ENCODE measurements at regions not wholly inside any gene's neighbourhood (a gene's known extent, or its start where the extent isn't known, plus 50 kb on each side); places are given as distances from the start of the nearest gene placed in this dataset.
A peak's percentile ranks its signal among the peaks of the same experiment; 100 is the strongest.

DNA sequence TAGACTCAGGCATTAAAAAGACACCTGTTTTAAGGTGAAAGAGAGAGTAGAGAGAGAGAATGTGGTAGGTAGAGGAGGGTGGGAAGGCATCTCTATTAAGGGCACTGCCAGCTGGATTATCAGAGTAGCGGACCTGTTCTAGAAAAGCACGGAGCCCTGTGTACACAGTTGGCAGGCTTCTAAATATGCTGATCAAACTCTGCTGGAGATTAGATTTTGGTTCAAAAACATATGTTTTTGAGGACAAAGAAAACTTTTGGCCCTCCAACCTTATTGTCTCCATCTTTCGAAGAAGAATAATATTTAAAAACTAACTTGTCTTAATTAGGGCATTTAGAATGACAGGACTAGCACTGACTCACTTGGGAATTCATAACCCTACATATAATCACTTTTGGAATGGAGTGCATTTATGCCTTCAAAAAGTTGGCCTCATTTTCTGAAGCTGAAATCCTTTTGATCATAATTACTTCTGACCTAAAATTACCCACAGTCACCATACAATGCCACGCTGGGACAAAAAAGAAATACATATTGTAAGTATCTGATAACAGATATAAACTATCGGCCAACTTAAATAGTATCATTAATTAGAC, 254.6 kb downstream of the MEIS1 start:
- Histone ChIP-seq H3K4me3 (ENCODE audit: low read length in 2 of 2) (peak overlapping the region in 1 of 2 donors; percentile 31), H3K27me3 (ENCODE audit: control insufficient read depth in 1 of 2, insufficient read depth in 2 of 2, low read length in 2 of 2) (no peaks in the 10 kb centered on the region), H3K36me3 (ENCODE audit: control insufficient read depth in 2 of 2, insufficient read depth in 2 of 2, low read length in 2 of 2) (no peaks in the 10 kb centered on the region), H3K27ac (ENCODE audit: low read length) (peak overlapping the region; percentile 68), H3K9me3 (ENCODE audit: control insufficient read depth in 2 of 2, low read length in 2 of 2) (no peaks in the 10 kb centered on the region), H3K9ac (ENCODE audit: low read length in 2 of 2) (no peak overlapping the region), H3K4me1 (ENCODE audit: control insufficient read depth, insufficient read depth, low read length) (peaks cover 7% of the 10 kb centered on the region)

DNA sequence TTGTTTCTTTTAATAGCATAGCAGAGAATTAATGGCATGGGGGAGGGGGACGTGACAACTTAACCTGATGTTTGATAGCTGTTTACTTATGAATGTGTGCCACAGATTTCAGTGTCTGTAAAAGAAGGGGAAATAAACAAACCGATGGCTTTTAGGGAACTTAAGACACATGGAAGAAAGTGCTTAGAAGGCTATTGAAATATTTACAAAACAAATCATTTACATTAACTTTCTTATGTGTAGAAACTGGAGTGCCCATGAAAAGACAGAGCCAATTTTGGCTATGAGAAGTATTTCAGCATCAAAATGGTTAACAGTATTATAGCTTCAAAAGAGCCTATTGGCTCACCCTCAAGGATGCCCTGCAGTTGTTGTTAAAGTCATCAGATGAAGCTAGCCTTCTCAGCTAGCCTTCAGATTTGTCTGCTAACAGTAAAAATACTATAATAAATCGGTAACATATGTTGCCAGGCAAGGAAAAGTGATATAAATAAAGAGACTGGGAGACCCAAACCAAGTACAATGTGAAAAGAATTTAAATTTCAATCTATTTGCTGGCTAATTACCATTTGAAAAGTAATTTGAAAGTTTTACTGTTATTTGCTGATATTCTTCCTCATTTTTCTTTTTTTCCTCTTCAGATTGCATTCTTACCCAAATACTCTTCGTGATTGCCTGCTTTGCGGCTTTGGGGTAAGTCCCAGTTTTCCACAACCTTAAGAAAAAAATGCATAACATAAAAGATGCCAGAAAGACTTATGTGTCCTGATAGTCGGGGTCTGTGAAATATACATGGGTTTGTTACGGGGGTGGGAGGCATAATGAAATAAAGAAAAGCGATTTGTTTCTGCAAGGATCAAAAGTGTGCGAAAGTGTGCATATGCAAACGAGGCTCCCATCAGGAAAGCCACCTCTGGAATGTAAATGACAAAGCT, 256.4 kb downstream of the MEIS1 start:
- H3K9me3 ChIP-seq (ENCODE audit: control insufficient read depth in 2 of 2, low read length in 2 of 2), result no peaks in the 10 kb centered on the region
- peak overlapping the region; percentile 75 to 79 for H3K4me3 ChIP-seq (ENCODE audit: low read length in 2 of 2)
- peaks cover 17% of the 10 kb centered on the region for H3K4me1 ChIP-seq (ENCODE audit: control insufficient read depth, insufficient read depth, low read length)
- no peaks in the 10 kb centered on the region for H3K27me3 ChIP-seq (ENCODE audit: control insufficient read depth in 1 of 2, insufficient read depth in 2 of 2, low read length in 2 of 2)
- H3K9ac ChIP-seq (ENCODE audit: low read length in 2 of 2), result peak overlapping the region; percentile 52 to 84
- H3K27ac ChIP-seq (ENCODE audit: low read length), result peak overlapping the region; percentile 74
- no peaks in the 10 kb centered on the region for H3K36me3 ChIP-seq (ENCODE audit: control insufficient read depth in 2 of 2, insufficient read depth in 2 of 2, low read length in 2 of 2)

- H3K27ac ChIP-seq (ENCODE audit: low read length), result peak overlapping the region; percentile 69
- H3K9ac ChIP-seq (ENCODE audit: low read length in 2 of 2), result peak overlapping the region; percentile 52 to 84
- no peaks in the 10 kb centered on the region for H3K9me3 ChIP-seq (ENCODE audit: control insufficient read depth in 2 of 2, low read length in 2 of 2)
- no peaks in the 10 kb centered on the region for H3K36me3 ChIP-seq (ENCODE audit: control insufficient read depth in 2 of 2, insufficient read depth in 2 of 2, low read length in 2 of 2)
- no peaks in the 10 kb centered on the region for H3K27me3 ChIP-seq (ENCODE audit: control insufficient read depth in 1 of 2, insufficient read depth in 2 of 2, low read length in 2 of 2)
- peaks cover 20% of the 10 kb centered on the region for H3K4me1 ChIP-seq (ENCODE audit: control insufficient read depth, insufficient read depth, low read length)
- H3K4me3 ChIP-seq (ENCODE audit: low read length in 2 of 2), result peak overlapping the region; percentile 75 to 79
Observed at GRCh38 chr2:66692521-66693054, 257.7 kb downstream of the MEIS1 start.

GRCh38 chr2:66693076-66693965, 258.4 kb downstream of the MEIS1 start:
- peak overlapping the region; percentile 69 for H3K27ac ChIP-seq (ENCODE audit: low read length)

GRCh38 chr2:66694087-66694860, 259.3 kb downstream of the MEIS1 start:
- Histone ChIP-seq H3K27me3 (ENCODE audit: control insufficient read depth in 1 of 2, insufficient read depth in 2 of 2, low read length in 2 of 2) (no peaks in the 10 kb centered on the region), H3K4me3 (ENCODE audit: low read length in 2 of 2) (peak overlapping the region; percentile 75 to 79), H3K9me3 (ENCODE audit: control insufficient read depth in 2 of 2, low read length in 2 of 2) (no peaks in the 10 kb centered on the region), H3K4me1 (ENCODE audit: control insufficient read depth, insufficient read depth, low read length) (peaks cover 20% of the 10 kb centered on the region), H3K36me3 (ENCODE audit: control insufficient read depth in 2 of 2, insufficient read depth in 2 of 2, low read length in 2 of 2) (no peaks in the 10 kb centered on the region), H3K27ac (ENCODE audit: low read length) (peak overlapping the region; percentile 69), H3K9ac (ENCODE audit: low read length in 2 of 2) (peak overlapping the region in 1 of 2 donors; percentile 84)

More at GRCh38 chr2:66693076-66693965, 258.4 kb downstream of the MEIS1 start:
- Histone ChIP-seq H3K36me3 (ENCODE audit: control insufficient read depth in 2 of 2, insufficient read depth in 2 of 2, low read length in 2 of 2) (no peaks in the 10 kb centered on the region), H3K4me3 (ENCODE audit: low read length in 2 of 2) (peak overlapping the region; percentile 75 to 79), H3K27me3 (ENCODE audit: control insufficient read depth in 1 of 2, insufficient read depth in 2 of 2, low read length in 2 of 2) (no peaks in the 10 kb centered on the region), H3K4me1 (ENCODE audit: control insufficient read depth, insufficient read depth, low read length) (peaks cover 20% of the 10 kb centered on the region), H3K9ac (ENCODE audit: low read length in 2 of 2) (peak overlapping the region; percentile 51 to 84), H3K9me3 (ENCODE audit: control insufficient read depth in 2 of 2, low read length in 2 of 2) (no peaks in the 10 kb centered on the region)

DNA sequence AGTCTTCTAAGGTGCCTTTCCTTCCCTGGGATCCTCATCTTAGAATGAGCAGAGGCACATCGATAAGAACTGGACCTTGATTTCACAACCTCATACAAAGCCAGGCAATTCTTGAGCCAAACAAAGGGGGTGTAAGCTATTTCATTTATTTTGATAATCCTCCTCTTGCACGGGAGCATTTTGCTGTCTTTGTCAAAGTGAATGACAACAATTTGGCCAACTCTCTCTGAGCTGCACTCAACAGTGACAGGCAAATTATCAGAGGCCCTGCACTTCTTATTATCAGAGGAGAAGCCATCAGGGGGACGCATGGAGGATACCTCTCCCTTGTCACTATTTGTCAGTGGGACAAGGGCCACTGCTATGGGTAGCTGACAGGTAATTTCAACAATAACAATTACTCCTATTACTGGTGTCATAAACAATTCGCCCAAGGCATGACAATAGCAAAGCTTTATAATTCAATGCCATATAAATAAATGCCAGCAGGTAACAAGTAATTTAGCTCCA, 260.4 kb downstream of the MEIS1 start:
- H3K9me3 ChIP-seq (ENCODE audit: control insufficient read depth in 2 of 2, low read length in 2 of 2), result no peaks in the 10 kb centered on the region
- peaks cover 28% of the 10 kb centered on the region for H3K4me1 ChIP-seq (ENCODE audit: control insufficient read depth, insufficient read depth, low read length)
- H3K27me3 ChIP-seq (ENCODE audit: control insufficient read depth in 1 of 2, insufficient read depth in 2 of 2, low read length in 2 of 2), result no peaks in the 10 kb centered on the region
- no peaks in the 10 kb centered on the region for H3K36me3 ChIP-seq (ENCODE audit: control insufficient read depth in 2 of 2, insufficient read depth in 2 of 2, low read length in 2 of 2)
- H3K27ac ChIP-seq (ENCODE audit: low read length), result peak overlapping the region; percentile 69
- peak overlapping the region; percentile 7 for H3K9ac ChIP-seq (ENCODE audit: low read length in 2 of 2)
- H3K4me3 ChIP-seq (ENCODE audit: low read length in 2 of 2), result peak overlapping the region; percentile 34 to 54

DNA sequence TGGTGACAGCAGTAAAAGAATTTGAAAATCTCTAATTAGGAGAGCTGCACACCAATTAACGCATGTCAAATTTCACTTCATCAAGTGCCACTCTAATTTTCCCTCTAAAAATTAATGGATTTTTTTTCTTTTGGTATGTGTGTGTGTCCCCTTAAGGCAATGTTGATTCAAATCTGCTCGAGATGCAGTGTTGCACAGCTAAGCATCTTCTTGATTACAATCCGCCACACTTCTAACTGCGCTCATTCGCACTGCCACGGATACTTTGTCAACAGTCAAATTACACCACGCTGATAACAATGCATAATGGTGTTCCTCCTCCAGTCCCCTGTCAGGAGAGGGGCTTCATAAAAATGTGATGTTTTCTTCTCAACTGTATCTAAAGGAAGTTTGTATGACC, 261.4 kb downstream of the MEIS1 start:
- peaks cover 28% of the 10 kb centered on the region for H3K4me1 ChIP-seq (ENCODE audit: control insufficient read depth, insufficient read depth, low read length)
- no peaks in the 10 kb centered on the region for H3K27me3 ChIP-seq (ENCODE audit: control insufficient read depth in 1 of 2, insufficient read depth in 2 of 2, low read length in 2 of 2)
- H3K9ac ChIP-seq (ENCODE audit: low read length in 2 of 2), result peak overlapping the region in 1 of 2 donors; percentile 6
- H3K9me3 ChIP-seq (ENCODE audit: control insufficient read depth in 2 of 2, low read length in 2 of 2), result no peaks in the 10 kb centered on the region
- no peaks in the 10 kb centered on the region for H3K36me3 ChIP-seq (ENCODE audit: control insufficient read depth in 2 of 2, insufficient read depth in 2 of 2, low read length in 2 of 2)
- peak overlapping the region; percentile 69 for H3K27ac ChIP-seq (ENCODE audit: low read length)
- peak overlapping the region in 1 of 2 donors; percentile 50 for H3K4me3 ChIP-seq (ENCODE audit: low read length in 2 of 2)

GRCh38 chr2:66696886-66697285, 262.0 kb downstream of the MEIS1 start:
- peaks cover 28% of the 10 kb centered on the region for H3K4me1 ChIP-seq (ENCODE audit: control insufficient read depth, insufficient read depth, low read length)
- H3K9ac ChIP-seq (ENCODE audit: low read length in 2 of 2), result peak overlapping the region in 1 of 2 donors; percentile 27
- H3K27ac ChIP-seq (ENCODE audit: low read length), result peak overlapping the region; percentile 69

DNA sequence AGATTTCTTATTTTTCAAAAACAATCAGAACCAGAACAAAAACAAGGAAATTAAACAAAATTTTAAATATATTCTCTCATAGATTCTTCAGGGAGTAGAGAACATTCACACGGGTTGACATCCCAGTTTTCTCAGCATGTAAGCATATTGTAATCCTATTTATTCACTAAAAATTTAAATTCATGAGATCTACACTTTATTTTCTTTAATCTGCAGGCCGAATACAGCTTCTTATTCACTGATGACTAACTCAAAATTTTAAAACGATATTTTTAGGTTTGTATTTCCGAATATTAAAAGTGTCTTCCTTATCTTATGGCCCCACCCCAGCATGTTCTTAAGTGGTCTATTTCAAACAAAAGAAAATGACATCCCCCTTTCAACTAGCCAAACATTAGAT, 262.4 kb downstream of the MEIS1 start:
- H3K4me3 ChIP-seq (ENCODE audit: low read length in 2 of 2), result no peak overlapping the region
- H3K9ac ChIP-seq (ENCODE audit: low read length in 2 of 2), result peak overlapping the region in 1 of 2 donors; percentile 27
- peaks cover 31% of the 10 kb centered on the region for H3K4me1 ChIP-seq (ENCODE audit: control insufficient read depth, insufficient read depth, low read length)
- no peaks in the 10 kb centered on the region for H3K36me3 ChIP-seq (ENCODE audit: control insufficient read depth in 2 of 2, insufficient read depth in 2 of 2, low read length in 2 of 2)
- H3K9me3 ChIP-seq (ENCODE audit: control insufficient read depth in 2 of 2, low read length in 2 of 2), result no peaks in the 10 kb centered on the region
- H3K27me3 ChIP-seq (ENCODE audit: control insufficient read depth in 1 of 2, insufficient read depth in 2 of 2, low read length in 2 of 2), result no peaks in the 10 kb centered on the region
- H3K27ac ChIP-seq (ENCODE audit: low read length), result peak overlapping the region; percentile 69

More at GRCh38 chr2:66696886-66697285, 262.0 kb downstream of the MEIS1 start:
- peak overlapping the region in 1 of 2 donors; percentile 50 for H3K4me3 ChIP-seq (ENCODE audit: low read length in 2 of 2)
- H3K27me3 ChIP-seq (ENCODE audit: control insufficient read depth in 1 of 2, insufficient read depth in 2 of 2, low read length in 2 of 2), result no peaks in the 10 kb centered on the region
- H3K36me3 ChIP-seq (ENCODE audit: control insufficient read depth in 2 of 2, insufficient read depth in 2 of 2, low read length in 2 of 2), result no peaks in the 10 kb centered on the region
- no peaks in the 10 kb centered on the region for H3K9me3 ChIP-seq (ENCODE audit: control insufficient read depth in 2 of 2, low read length in 2 of 2)
